ENCODE measurements at regions not wholly inside any gene's neighbourhood (a gene's known extent, or its start where the extent isn't known, plus 50 kb on each side); places are given as distances from the start of the nearest gene placed in this dataset.

GRCh38 chr1:166484471-166484870 is 317.7 kb upstream of the FAM78B start:
- in situ Hi-C loops (cut with MboI; ENCODE audit: low sequenced_read_pairs, unreplicated experiment) = loop anchor here (25.0 kb wide), 1 partner anchor 872 kb away; no protein-coding TSS in a partner anchor
- no peak for TF ChIP-seq CTCF (IDR thresholded peaks at IDR 0.05; ENCODE audit: borderline replicate concordance, control extremely low read depth, extremely low read depth, insufficient read depth, missing control alignments)
- DNase-seq (ENCODE audit: low spot score) = no peak

- no peak for TF ChIP-seq CTCF (IDR thresholded peaks at IDR 0.05; ENCODE audit: borderline replicate concordance, control extremely low read depth, extremely low read depth, insufficient read depth, missing control alignments)
- DNase-seq (ENCODE audit: low spot score) = no peak
- in situ Hi-C loops (cut with MboI; ENCODE audit: low sequenced_read_pairs, unreplicated experiment) = loop anchor here (25.0 kb wide), 1 partner anchor 873 kb away; no protein-coding TSS in a partner anchor
These were observed 318.1 kb upstream of the FAM78B start for GRCh38 chr1:166484871-166485270.

GRCh38 chr1:166485620-166486019 is 318.8 kb upstream of the FAM78B start:
- DNase-seq (ENCODE audit: low spot score) = no peak
- no peak for TF ChIP-seq CTCF (IDR thresholded peaks at IDR 0.05; ENCODE audit: borderline replicate concordance, control extremely low read depth, extremely low read depth, insufficient read depth, missing control alignments)
- in situ Hi-C loops (cut with MboI; ENCODE audit: low sequenced_read_pairs, unreplicated experiment) = loop anchor here (25.0 kb wide), 1 partner anchor 873 kb away; no protein-coding TSS in a partner anchor

GRCh38 chr1:166488327-166488726 is 321.5 kb upstream of the FAM78B start:
- in situ Hi-C loops (cut with MboI; ENCODE audit: low sequenced_read_pairs, unreplicated experiment) = loop anchor here (25.0 kb wide), 1 partner anchor 876 kb away; no protein-coding TSS in a partner anchor
- DNase-seq (ENCODE audit: low spot score) = no peak
- no peak for TF ChIP-seq CTCF (IDR thresholded peaks at IDR 0.05; ENCODE audit: borderline replicate concordance, control extremely low read depth, extremely low read depth, insufficient read depth, missing control alignments)

- in situ Hi-C loops (cut with MboI; ENCODE audit: low sequenced_read_pairs, unreplicated experiment) = loop anchor here (25.0 kb wide), 1 partner anchor 877 kb away; no protein-coding TSS in a partner anchor
- TF ChIP-seq CTCF (IDR thresholded peaks at IDR 0.05; ENCODE audit: borderline replicate concordance, control extremely low read depth, extremely low read depth, insufficient read depth, missing control alignments) = no peak
- DNase-seq (ENCODE audit: low spot score) = no peak
These were observed 322.5 kb upstream of the FAM78B start for GRCh38 chr1:166489356-166489669.

- TF ChIP-seq CTCF (IDR thresholded peaks at IDR 0.05; ENCODE audit: borderline replicate concordance, control extremely low read depth, extremely low read depth, insufficient read depth, missing control alignments) = no peak
- in situ Hi-C loops (cut with MboI; ENCODE audit: low sequenced_read_pairs, unreplicated experiment) = loop anchor here (25.0 kb wide), 1 partner anchor 878 kb away; no protein-coding TSS in a partner anchor
These were observed 323.1 kb upstream of the FAM78B start for GRCh38 chr1:166489670-166490436.

More at GRCh38 chr1:166489670-166490436, 323.1 kb upstream of the FAM78B start:
- peak; percentile 16 for DNase-seq (ENCODE audit: low spot score)
